ENCODE measurements at regions not wholly inside any gene's neighbourhood (a gene's known extent, or its start where the extent isn't known, plus 50 kb on each side); places are given as distances from the start of the nearest gene placed in this dataset.

- TF ChIP-seq POLR2A (IDR thresholded peaks at IDR 0.05), result no peak
- TF ChIP-seq CTCF (IDR thresholded peaks at IDR 0.05), result no peak
These were observed 123.1 kb upstream of the RASSF8 start for GRCh38 chr12:25835385-25835784.
